HCT116 (cell line): ENCODE measurements at regions not wholly inside any gene's neighbourhood (a gene's known extent, or its start where the extent isn't known, plus 50 kb on each side); places are given as distances from the start of the nearest gene placed in this dataset.

ENCODE experiments used
- ATAC-seq: fragments of 200-7000 bp; cut with Tn5 transposase; 2 replicates; pipeline ENCODE4 v1.9.1; 2020; ENCODE audit warnings: mild to moderate bottlenecking, moderate library complexity
- BruUV-seq: library from RNA; stranded (reverse); fragments of 400-500 nt; replicated peaks from 2 replicates; lab custom pipeline; 2021; lab: Mats Ljungman, UMichigan
- CTCF ChIA-PET: fragments of 300-600 bp; sonication (Branson Sonifier 250); formaldehyde crosslinking; loops from one replicate; lab custom pipeline; 2021; ENCODE audit warnings: antibody characterized with exemption; lab: Charles Lee
- POLR2A ChIA-PET: fragments of 300-600, 350-600 bp; sonication (Branson Sonifier 250); formaldehyde crosslinking; loops from one replicate; lab custom pipeline; 2021; ENCODE audit warnings: antibody characterized with exemption; lab: Charles Lee
- RAD21 ChIA-PET, 2 experiments: fragments of 300-600 bp; sonication (Branson Sonifier 250); formaldehyde crosslinking; loops; one replicate each; lab custom pipeline; 2023; ENCODE audit warnings: low total read pairs in 2 of 2; ENCODE audit not compliant: uncharacterized antibody in 2 of 2, unreplicated experiment in 2 of 2, low non-redundant PET in 1 of 2; lab: Charles Lee
- DNase-seq: peaks from one replicate; pipeline ENCODE4 v3.0.0-alpha.2; 2010; ENCODE audit warnings: low read depth, low spot score
- H2AFZ ChIP-seq: fragments of 200-600 bp; shearing (Covaris generic), sonication (generic); 2 replicates; pipeline ENCODE4 v1.6.1; 2017; ENCODE audit warnings: low read depth, mixed run types, mixed read lengths, antibody characterized with exemption, low read length; ENCODE audit not compliant: poor library complexity, severe bottlenecking
- H3K27ac ChIP-seq: 2 replicates; pipeline ENCODE4 v1.5.1; 2012; ENCODE audit warnings: low read depth, low read length
- H3K27me3 ChIP-seq: fragments of 200-600 bp; sonication (generic); 2 replicates; pipeline ENCODE4 v1.6.1; 2016; ENCODE audit warnings: mixed run types, low read length, mixed read lengths; ENCODE audit not compliant: insufficient read depth
- H3K36me3 ChIP-seq, 2 experiments: fragments of 200-500 bp in 1 of 2; fragments of 200-600 bp in 1 of 2; sonication (Bioruptor generic) in 1 of 2; sonication (generic) in 1 of 2; 2 replicates each; pipeline versions ENCODE4 v1.5.1 to v1.6.1; 2014 to 2016; ENCODE audit warnings: low read length in 2 of 2, inconsistent platforms in 1 of 2, mixed read lengths in 1 of 2, mixed run types in 1 of 2; ENCODE audit not compliant: insufficient read depth in 2 of 2, control insufficient read depth in 1 of 2
- H3K4me1 ChIP-seq, 2 experiments: fragments of 200-600 bp in 1 of 2; sonication (generic) in 1 of 2; 2 replicates each; pipeline versions ENCODE4 v1.5.1 to v1.6.1; 2012 to 2017; ENCODE audit warnings: low read length in 2 of 2, inconsistent platforms in 1 of 2, mild to moderate bottlenecking in 1 of 2, mixed read lengths in 1 of 2, mixed run types in 1 of 2, moderate library complexity in 1 of 2; ENCODE audit not compliant: insufficient read depth in 2 of 2, control insufficient read depth in 1 of 2
- H3K4me2 ChIP-seq: fragments of 200-600 bp; sonication (generic); 2 replicates; pipeline ENCODE4 v1.6.1; 2017; ENCODE audit warnings: mixed run types, low read length, mixed read lengths
- H3K4me3 ChIP-seq, 2 experiments: fragments of 200-600 bp in 1 of 2; sonication (generic) in 1 of 2; replicated peaks in 1 of 2; 2 replicates each; pipeline ENCODE4 v1.5.1; 2011 to 2016; ENCODE audit warnings: low read length in 2 of 2, control low read depth in 1 of 2, low read depth in 1 of 2, mild to moderate bottlenecking in 1 of 2, mixed read lengths in 1 of 2, mixed run types in 1 of 2
- H3K79me2 ChIP-seq: fragments of 200-600 bp; sonication (generic); 2 replicates; pipeline ENCODE4 v1.6.1; 2017; ENCODE audit warnings: mild to moderate bottlenecking, mixed run types, low read length, moderate library complexity, mixed read lengths; ENCODE audit not compliant: insufficient read depth
- H3K9ac ChIP-seq: fragments of 200-600 bp; sonication (generic); 2 replicates; pipeline ENCODE4 v1.6.1; 2016; ENCODE audit warnings: low read length, mixed read lengths
- H3K9me2 ChIP-seq: fragments of 200-600 bp; sonication (generic), shearing (Covaris generic); 2 replicates; pipeline ENCODE4 v1.6.1; 2017; ENCODE audit warnings: mixed run types, mild to moderate bottlenecking, moderate library complexity; ENCODE audit not compliant: insufficient read depth
- H3K9me3 ChIP-seq, 2 experiments: fragments of 200-500 bp in 1 of 2; fragments of 200-600 bp in 1 of 2; sonication (Bioruptor generic) in 1 of 2; sonication (generic) in 1 of 2; 2 replicates each; pipeline ENCODE4 v1.6.1; 2014 to 2017; ENCODE audit warnings: low read length in 2 of 2, mixed read lengths in 2 of 2, inconsistent platforms in 1 of 2, low read depth in 1 of 2, mild to moderate bottlenecking in 1 of 2, mixed run types in 1 of 2, moderate library complexity in 1 of 2; ENCODE audit not compliant: control insufficient read depth in 1 of 2, insufficient read depth in 1 of 2
- H4K20me1 ChIP-seq: fragments of 200-600 bp; sonication (generic), shearing (Covaris generic); 2 replicates; pipeline ENCODE4 v1.6.1; 2017; ENCODE audit warnings: mixed run types, mild to moderate bottlenecking, moderate library complexity; ENCODE audit not compliant: insufficient read depth
- CBX3 ChIP-seq: IDR thresholded peaks from 2 replicates; pipeline ENCODE4 v1.6.1; 2012; ENCODE audit warnings: low read depth
- CEBPB ChIP-seq: IDR thresholded peaks from 2 replicates; pipeline ENCODE4 v1.6.1; 2012; ENCODE audit warnings: low read depth
- CTCF ChIP-seq, 3 experiments: fragments of 200-600 bp in 1 of 3; sonication (generic) in 1 of 3; IDR thresholded peaks in 2 of 3; conservative IDR thresholded peaks in 1 of 3; 2 replicates each; pipeline ENCODE4 v1.5.1; 2012 to 2017; ENCODE audit warnings: low read depth in 2 of 3, low read length in 2 of 3, antibody characterized with exemption in 1 of 3, borderline replicate concordance in 1 of 3, control low read depth in 1 of 3, mild to moderate bottlenecking in 1 of 3, mixed read lengths in 1 of 3, mixed run types in 1 of 3, moderate library complexity in 1 of 3; ENCODE audit not compliant: insufficient read depth in 1 of 3
- EGR1 ChIP-seq: IDR thresholded peaks from 2 replicates; pipeline ENCODE4 v1.6.1; 2012; ENCODE audit warnings: low read depth
- EZH2 ChIP-seq: fragments of 200-600 bp; sonication (generic); IDR thresholded peaks from 2 replicates; pipeline ENCODE4 v1.6.1; 2017; ENCODE audit warnings: antibody characterized with exemption, mixed run types
- FOSL1 ChIP-seq: IDR thresholded peaks from 2 replicates; pipeline ENCODE4 v1.6.1; 2012; ENCODE audit warnings: low read depth
- JUND ChIP-seq: IDR thresholded peaks from 2 replicates; pipeline ENCODE4 v1.6.1; 2012
- POLR2A ChIP-seq: IDR thresholded peaks from 2 replicates; pipeline ENCODE4 v1.7.0; 2011; ENCODE audit warnings: borderline replicate concordance; ENCODE audit not compliant: insufficient read depth, insufficient read length; ENCODE audit errors: extremely low read depth
- POLR2AphosphoS5 ChIP-seq: IDR thresholded peaks from 2 replicates; pipeline ENCODE4 v1.6.1; 2011; ENCODE audit warnings: mild to moderate bottlenecking, low read depth, low read length, moderate library complexity
- SP1 ChIP-seq: IDR thresholded peaks from 2 replicates; pipeline ENCODE4 v1.6.1; 2012; ENCODE audit warnings: low read depth
- SRF ChIP-seq: IDR thresholded peaks from 2 replicates; pipeline ENCODE4 v1.6.1; 2012; ENCODE audit warnings: low read depth
- ZFX ChIP-seq: fragments of 450-650 bp; IDR thresholded peaks from 2 replicates; pipeline ENCODE4 v1.6.1; 2017
- intact Hi-C: fragments of 100-400 bp; cut with micrococcal nuclease; formaldehyde crosslinking; loops from 2 replicates; pipeline ENCODE4 v1.10.0; 2022

GRCh38 chr6:4560221-4561077, 215.8 kb upstream of the CDYL start:
- no peak overlapping the region for H3K4me2 ChIP-seq
- BruUV-seq, result no TSS peak
- H3K4me3 ChIP-seq, result no peak overlapping the region
- CTCF ChIA-PET, result no interaction called here
- RAD21 ChIA-PET, result no interaction called here
- no peaks in the 10 kb centered on the region for H3K9me3 ChIP-seq
- H2AFZ ChIP-seq, result no peak overlapping the region
- H4K20me1 ChIP-seq, result no peaks in the 10 kb centered on the region
- DNase-seq (no peak), ATAC-seq (no peak)
- H3K36me3 ChIP-seq, result no peaks in the 10 kb centered on the region
- intact Hi-C loops, result no loop called here
- no peaks in the 10 kb centered on the region for H3K4me1 ChIP-seq
- H3K27me3 ChIP-seq, result no peaks in the 10 kb centered on the region
- H3K9ac ChIP-seq, result no peak overlapping the region
- no peak overlapping the region for H3K27ac ChIP-seq
- H3K9me2 ChIP-seq, result no peaks in the 10 kb centered on the region
- no peak for TF ChIP-seq SP1
- no peak for TF ChIP-seq POLR2A
- TF ChIP-seq FOSL1, result no peak
- TF ChIP-seq CBX3, result no peak
- TF ChIP-seq EZH2, result no peak
- TF ChIP-seq ZFX, result no peak
- no peak for TF ChIP-seq SRF
- TF ChIP-seq EGR1, result no peak
- POLR2A ChIA-PET, result no interaction called here
- H3K79me2 ChIP-seq, result no peaks in the 10 kb centered on the region

GRCh38 chr6:4559281-4559875, 216.8 kb upstream of the CDYL start:
- Histone ChIP-seq H3K36me3 (no peaks in the 10 kb centered on the region), H3K4me2 (no peak overlapping the region), H3K4me3 (no peak overlapping the region), H3K27me3 (no peaks in the 10 kb centered on the region), H3K4me1 (no peaks in the 10 kb centered on the region), H4K20me1 (no peaks in the 10 kb centered on the region), H3K27ac (no peak overlapping the region), H3K9me2 (no peaks in the 10 kb centered on the region), H3K9ac (no peak overlapping the region), H2AFZ (no peak overlapping the region), H3K79me2 (no peaks in the 10 kb centered on the region), H3K9me3 (no peaks in the 10 kb centered on the region)
- TF ChIP-seq POLR2AphosphoS5, result no peak
- no peak for TF ChIP-seq CEBPB
- TF ChIP-seq FOSL1, result no peak
- TF ChIP-seq JUND, result no peak
- TF ChIP-seq SP1, result no peak
- TF ChIP-seq ZFX, result no peak
- no peak for TF ChIP-seq CTCF (IDR thresholded peaks at IDR 0.05 in 2 of 3, conservative IDR thresholded peaks at IDR 0.05 in 1 of 3; ENCODE audit: borderline replicate concordance in 1 of 3, insufficient read depth in 1 of 3, low read depth in 2 of 3, low read length in 2 of 3)
- ChIA-PET CTCF (no interaction called here), POLR2A (no interaction called here), RAD21 (no interaction called here)
- ATAC-seq, result no peak
- DNase-seq, result no peak
- BruUV-seq, result no TSS peak
- intact Hi-C loops, result no loop called here
